B cell (primary cell): ENCODE measurements at regions not wholly inside any gene's neighbourhood (a gene's known extent, or its start where the extent isn't known, plus 50 kb on each side); places are given as distances from the start of the nearest gene placed in this dataset.

ENCODE experiments used
- ATAC-seq: fragments of 200-7000 bp; cut with Tn5 transposase; one replicate; pipeline ENCODE4 v1.10.0; 2021; ENCODE audit warnings: low read depth, mild to moderate bottlenecking, moderate number of reproducible peaks, moderate library complexity
- CTCF ChIA-PET: fragments of 350-600 bp; sonication (Branson Sonifier 250); formaldehyde crosslinking; loops from one replicate; lab custom pipeline; 2021; ENCODE audit warnings: antibody characterized with exemption, inconsistent platforms; lab: Charles Lee
- POLR2A ChIA-PET: fragments of 350-600 bp; sonication (Branson Sonifier 250); formaldehyde crosslinking; loops from one replicate; lab custom pipeline; 2021; ENCODE audit warnings: antibody characterized with exemption; lab: Charles Lee
- DNase-seq: peaks from one replicate; pipeline ENCODE4 v3.0.0; 2013
- H2AFZ ChIP-seq: 2 replicates; pipeline ENCODE4 v1.6.1; 2012; ENCODE audit warnings: mild to moderate bottlenecking, low read depth, low read length; ENCODE audit not compliant: insufficient read depth, poor library complexity, severe bottlenecking
- H3K27ac ChIP-seq, 2 donors: 1 replicate in 1 of 2; 2 replicates in 1 of 2; pipeline ENCODE4 v1.5.1; 2012 to 2013; ENCODE audit warnings: low read length in 2 of 2, mild to moderate bottlenecking in 2 of 2, moderate library complexity in 1 of 2
- H3K27me3 ChIP-seq, 4 experiments: fragments of 200-600 bp in 1 of 4; sonication (generic) in 1 of 4; replicated peaks in 1 of 4; 1 replicate in 2 of 4; 2 replicates in 2 of 4; pipeline versions ENCODE4 v1.6.1 to v1.7.0; 2013 to 2016; ENCODE audit warnings: low read length in 3 of 4, mild to moderate bottlenecking in 2 of 4, mixed read lengths in 1 of 4, moderate library complexity in 1 of 4; ENCODE audit not compliant: insufficient read depth in 4 of 4, control insufficient read depth in 3 of 4; ENCODE audit errors: control extremely low read depth in 1 of 4
- H3K36me3 ChIP-seq, 2 experiments: replicated peaks in 1 of 2; 1 replicate in 1 of 2; 2 replicates in 1 of 2; pipeline versions ENCODE4 v1.6.1 to v1.7.1; 2013; ENCODE audit warnings: low read length in 1 of 2; ENCODE audit not compliant: insufficient read depth in 2 of 2, control insufficient read depth in 1 of 2; ENCODE audit errors: control extremely low read depth in 1 of 2, extremely low read depth in 1 of 2
- H3K4me1 ChIP-seq, 2 donors: fragments of 200-600 bp in 1 of 2; sonication (generic) in 1 of 2; 1 replicate in 1 of 2; 2 replicates in 1 of 2; pipeline versions ENCODE4 v1.5.1 to v1.6.1; 2013 to 2017; ENCODE audit warnings: low read length in 2 of 2; ENCODE audit not compliant: control insufficient read depth in 2 of 2, insufficient read depth in 2 of 2
- H3K4me2 ChIP-seq: replicated peaks from 2 replicates; pipeline ENCODE3; 2012; ENCODE audit warnings: mild to moderate bottlenecking, low read depth, low read length; ENCODE audit not compliant: poor library complexity, severe bottlenecking
- H3K4me3 ChIP-seq, 5 experiments: fragments of 200-600 bp in 1 of 5; sonication (generic) in 1 of 5; 1 replicate in 3 of 5; 2 replicates in 2 of 5; pipeline versions ENCODE4 v1.5.1 to v1.7.0; 2011 to 2016; ENCODE audit warnings: low read length in 4 of 5, mild to moderate bottlenecking in 4 of 5, low read depth in 2 of 5, control low read depth in 1 of 5, moderate library complexity in 1 of 5; ENCODE audit not compliant: insufficient read depth in 1 of 5; ENCODE audit errors: control extremely low read depth in 1 of 5, extremely low read depth in 1 of 5
- H3K79me2 ChIP-seq: fragments of 200-600 bp; sonication (generic); one replicate; pipeline ENCODE4 v1.6.0; 2016; ENCODE audit warnings: low read length; ENCODE audit not compliant: control insufficient read depth, insufficient read depth
- H3K9ac ChIP-seq: fragments of 200-600 bp; sonication (generic); 2 replicates; pipeline ENCODE4 v1.6.1; 2017; ENCODE audit warnings: mild to moderate bottlenecking, low read length, moderate library complexity
- H3K9me3 ChIP-seq, 3 donors: one replicate each; pipeline versions ENCODE4 v1.6.1 to v1.7.1; 2013; ENCODE audit warnings: low read length in 2 of 3; ENCODE audit not compliant: control insufficient read depth in 2 of 3, insufficient read depth in 1 of 3; ENCODE audit errors: control extremely low read depth in 1 of 3
- H4K20me1 ChIP-seq: 2 replicates; pipeline ENCODE4 v1.6.0; 2012; ENCODE audit warnings: mild to moderate bottlenecking, low read length; ENCODE audit not compliant: insufficient read depth, control insufficient read depth, poor library complexity, severe bottlenecking
- H3K27ac Mint-ChIP-seq: one replicate; pipeline ENCODE4 v1.8.0; 2021; ENCODE audit warnings: mixed read lengths
- H3K27me3 Mint-ChIP-seq: one replicate; pipeline ENCODE4 v1.8.0; 2021; ENCODE audit warnings: mixed read lengths
- H3K4me1 Mint-ChIP-seq: one replicate; pipeline ENCODE4 v1.8.0; 2021; ENCODE audit warnings: mixed read lengths
- H3K4me3 Mint-ChIP-seq: one replicate; pipeline ENCODE4 v1.8.0; 2021; ENCODE audit warnings: mixed read lengths
- H3K9me3 Mint-ChIP-seq: one replicate; pipeline ENCODE4 v1.8.0; 2022; ENCODE audit warnings: mixed read lengths; ENCODE audit not compliant: insufficient read depth
- CTCF ChIP-seq: fragments of 200-600 bp; IDR thresholded peaks from one replicate; pipeline ENCODE4 v1.8.0; 2022; ENCODE audit warnings: antibody characterized with exemption, mild to moderate bottlenecking
- EZH2 ChIP-seq: IDR thresholded peaks from 2 replicates; pipeline ENCODE4 v1.6.1; 2012; ENCODE audit warnings: borderline replicate concordance, low read depth, mild to moderate bottlenecking, moderate library complexity, low read length; ENCODE audit not compliant: insufficient read depth, poor library complexity, severe bottlenecking
- WGBS: methylation state at CpG from one replicate; pipeline ENCODE4 v1.1.5; 2013; ENCODE audit warnings: missing lambda C conversion rate; ENCODE audit not compliant: insufficient coverage; 5-methylcytosine and 5-hydroxymethylcytosine counted together
- intact Hi-C: fragments of 100-400 bp; cut with micrococcal nuclease; formaldehyde crosslinking; loops from one replicate; pipeline ENCODE4 v1.10.0; 2022

- TF ChIP-seq CTCF (no peak), EZH2 (no peak)
- POLR2A ChIA-PET = no interaction called here
Measured at GRCh38 chr2:216575465-216575864, 57.8 kb upstream of the IGFBP2 start.

GRCh38 chr2:216576616-216577015 is 56.6 kb upstream of the IGFBP2 start:
- H3K27me3 Mint-ChIP-seq = peaks cover 21% of the 10 kb centered on the region
- ATAC-seq (no peak), DNase-seq (no peak)
- intact Hi-C loops = no loop called here
- H3K79me2 ChIP-seq = no peaks in the 10 kb centered on the region
- 70% methylated on average over 3 of the region's 4 CpGs for WGBS
- no peak overlapping the region for H3K27ac Mint-ChIP-seq
- H3K9me3 Mint-ChIP-seq = no peaks in the 10 kb centered on the region
- no peaks in the 10 kb centered on the region for H3K36me3 ChIP-seq
- no peak overlapping the region for H3K4me2 ChIP-seq
- no peaks in the 10 kb centered on the region for H3K4me1 Mint-ChIP-seq
- POLR2A ChIA-PET = no interaction called here
- H3K4me3 Mint-ChIP-seq = no peak overlapping the region
- H2AFZ ChIP-seq = no peak overlapping the region
- no peaks in the 10 kb centered on the region for H4K20me1 ChIP-seq
- H3K4me1 ChIP-seq = no peaks in the 10 kb centered on the region
- no peak for TF ChIP-seq EZH2
- TF ChIP-seq CTCF = no peak
- H3K27ac ChIP-seq = no peak overlapping the region
- CTCF ChIA-PET = no interaction called here
- no peak overlapping the region for H3K9ac ChIP-seq
- no peaks in the 10 kb centered on the region for H3K9me3 ChIP-seq
- no peak overlapping the region for H3K4me3 ChIP-seq
- peaks cover 0 to 6% (median 2%) of the 10 kb centered on the region in 4 experiments for H3K27me3 ChIP-seq

More at GRCh38 chr2:216575465-216575864, 57.8 kb upstream of the IGFBP2 start:
- CTCF ChIA-PET = no interaction called here
- 69% methylated on average over 1 of the region's 1 CpG for WGBS
- no peaks in the 10 kb centered on the region for H3K79me2 ChIP-seq
- Mint-ChIP-seq H3K27me3 (peaks cover 17% of the 10 kb centered on the region), H3K4me3 (no peak overlapping the region), H3K27ac (no peak overlapping the region), H3K9me3 (peaks cover 3% of the 10 kb centered on the region), H3K4me1 (no peaks in the 10 kb centered on the region)
- ATAC-seq (no peak), DNase-seq (no peak)
- H3K4me3 ChIP-seq = no peak overlapping the region
- H2AFZ ChIP-seq = no peak overlapping the region
- no peaks in the 10 kb centered on the region for H3K4me1 ChIP-seq
- H3K27ac ChIP-seq = no peak overlapping the region
- no peaks in the 10 kb centered on the region for H3K36me3 ChIP-seq
- H3K4me2 ChIP-seq = no peak overlapping the region
- intact Hi-C loops = no loop called here
- H3K27me3 ChIP-seq = peaks cover 0 to 3% (median 1%) of the 10 kb centered on the region in 4 experiments
- H4K20me1 ChIP-seq = no peaks in the 10 kb centered on the region
- no peaks in the 10 kb centered on the region for H3K9me3 ChIP-seq
- no peak overlapping the region for H3K9ac ChIP-seq
